Osteoblast (primary cell): ENCODE measurements at regions not wholly inside any gene's neighbourhood (a gene's known extent, or its start where the extent isn't known, plus 50 kb on each side); places are given as distances from the start of the nearest gene placed in this dataset.

Experiments used
- DNase-seq: peaks from one replicate; pipeline ENCODE4 v3.0.0; 2011; ENCODE audit warnings: low spot score, mixed read lengths; ENCODE audit not compliant: insufficient read length; ENCODE audit errors: missing footprints
- H2AFZ ChIP-seq: 2 replicates; pipeline ENCODE4 v1.6.0; 2011; ENCODE audit warnings: mild to moderate bottlenecking, low read length
- H3K27ac ChIP-seq: 2 replicates; pipeline ENCODE4 v1.5.1; 2011; ENCODE audit warnings: mild to moderate bottlenecking, low read depth, low read length, moderate library complexity
- H3K27me3 ChIP-seq: 2 replicates; pipeline ENCODE4 v1.6.0; 2012; ENCODE audit warnings: mild to moderate bottlenecking, control low read depth, inconsistent platforms, low read length, moderate library complexity; ENCODE audit not compliant: insufficient read depth
- H3K36me3 ChIP-seq: 2 replicates; pipeline ENCODE4 v1.5.1; 2011; ENCODE audit warnings: mild to moderate bottlenecking, low read length, control low read depth, moderate library complexity; ENCODE audit not compliant: insufficient read depth
- H3K4me1 ChIP-seq: 2 replicates; pipeline ENCODE4 v1.5.1; 2011; ENCODE audit warnings: mild to moderate bottlenecking, low read length, control low read depth, moderate library complexity; ENCODE audit not compliant: insufficient read depth
- H3K4me2 ChIP-seq: 2 replicates; pipeline ENCODE4 v1.6.0; 2011; ENCODE audit warnings: mild to moderate bottlenecking, low read length; ENCODE audit not compliant: insufficient read depth
- H3K4me3 ChIP-seq: fragments of 200-600 bp; sonication (generic); 3 replicates; pipeline ENCODE4 v1.5.1; 2012; ENCODE audit warnings: mild to moderate bottlenecking, low read length, inconsistent platforms; ENCODE audit not compliant: insufficient read depth
- H3K79me2 ChIP-seq: 2 replicates; pipeline ENCODE4 v1.6.0; 2012; ENCODE audit warnings: mild to moderate bottlenecking, low read length, control low read depth, inconsistent platforms; ENCODE audit not compliant: insufficient read depth
- H3K9me3 ChIP-seq: 2 replicates; pipeline ENCODE4 v1.5.1; 2011; ENCODE audit warnings: low read depth, low read length, control low read depth
- H4K20me1 ChIP-seq: 2 replicates; pipeline ENCODE4 v1.6.0; 2012; ENCODE audit warnings: mild to moderate bottlenecking, low read length, control low read depth; ENCODE audit not compliant: insufficient read depth
- CTCF ChIP-seq: IDR thresholded peaks from 2 replicates; pipeline ENCODE4 v1.5.1; 2011; ENCODE audit warnings: mild to moderate bottlenecking, low read depth, low read length, moderate library complexity; ENCODE audit errors: extremely low read depth

- H2AFZ ChIP-seq = no peak overlapping the region
- no peaks in the 10 kb centered on the region for H3K9me3 ChIP-seq
- no peak for TF ChIP-seq CTCF
- peaks cover 22% of the 10 kb centered on the region for H3K4me1 ChIP-seq
- no peak overlapping the region for H3K4me2 ChIP-seq
- no peak overlapping the region for H3K4me3 ChIP-seq
- H3K27ac ChIP-seq = no peak overlapping the region
- H3K27me3 ChIP-seq = no peaks in the 10 kb centered on the region
- H4K20me1 ChIP-seq = no peaks in the 10 kb centered on the region
- H3K36me3 ChIP-seq = no peaks in the 10 kb centered on the region
- no peaks in the 10 kb centered on the region for H3K79me2 ChIP-seq
- no peak for DNase-seq
Observed at GRCh38 chr7:33671531-33672262, 233.6 kb upstream of the BMPER start.

DNA sequence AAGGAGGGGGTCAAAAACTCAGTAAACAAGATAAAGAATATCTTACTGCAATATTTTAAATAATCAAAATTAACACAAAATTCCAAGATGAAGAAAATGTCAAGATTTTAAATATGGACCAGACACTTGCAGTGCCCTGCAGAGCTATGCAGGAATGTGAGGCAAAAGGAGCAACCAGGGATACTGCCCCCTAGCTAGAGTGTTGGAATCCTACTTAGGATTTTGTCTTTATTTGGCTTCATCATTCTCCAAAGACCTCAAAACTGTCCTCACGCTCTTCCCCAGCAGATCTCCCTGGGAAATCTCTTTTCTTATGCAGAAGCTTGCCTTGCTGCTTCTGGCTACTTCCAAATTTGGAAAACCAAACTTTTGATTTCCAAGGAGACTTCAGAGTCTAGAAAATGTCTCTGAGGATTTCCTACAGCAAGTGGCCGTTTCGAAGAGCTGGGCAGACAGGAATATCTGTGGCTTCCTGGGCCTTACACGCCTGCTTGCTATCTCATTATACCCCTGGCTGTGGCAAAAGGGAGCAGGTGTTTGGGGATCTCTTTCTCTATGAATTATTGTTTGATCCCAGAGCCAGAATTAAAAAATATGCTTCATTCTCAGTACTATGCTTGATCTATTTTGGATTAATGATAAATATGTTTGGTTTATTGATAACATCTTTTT, 232.2 kb upstream of the BMPER start:
- no peak overlapping the region for H3K4me2 ChIP-seq
- no peaks in the 10 kb centered on the region for H3K36me3 ChIP-seq
- no peak overlapping the region for H2AFZ ChIP-seq
- no peak for DNase-seq
- H4K20me1 ChIP-seq = no peaks in the 10 kb centered on the region
- H3K4me3 ChIP-seq = no peak overlapping the region
- H3K79me2 ChIP-seq = no peaks in the 10 kb centered on the region
- H3K4me1 ChIP-seq = peaks cover 16% of the 10 kb centered on the region
- H3K27ac ChIP-seq = no peak overlapping the region
- no peaks in the 10 kb centered on the region for H3K9me3 ChIP-seq
- TF ChIP-seq CTCF = peak; percentile 12
- no peaks in the 10 kb centered on the region for H3K27me3 ChIP-seq

GRCh38 chr7:33674804-33675411, 230.4 kb upstream of the BMPER start:
- DNase-seq = no peak
- Histone ChIP-seq H3K79me2 (no peaks in the 10 kb centered on the region), H3K27me3 (no peaks in the 10 kb centered on the region), H3K4me3 (no peak overlapping the region), H4K20me1 (no peaks in the 10 kb centered on the region), H3K9me3 (no peaks in the 10 kb centered on the region), H3K27ac (no peak overlapping the region), H3K4me2 (no peak overlapping the region), H3K36me3 (no peaks in the 10 kb centered on the region), H2AFZ (no peak overlapping the region), H3K4me1 (peaks cover 5% of the 10 kb centered on the region)
- TF ChIP-seq CTCF = no peak

DNA sequence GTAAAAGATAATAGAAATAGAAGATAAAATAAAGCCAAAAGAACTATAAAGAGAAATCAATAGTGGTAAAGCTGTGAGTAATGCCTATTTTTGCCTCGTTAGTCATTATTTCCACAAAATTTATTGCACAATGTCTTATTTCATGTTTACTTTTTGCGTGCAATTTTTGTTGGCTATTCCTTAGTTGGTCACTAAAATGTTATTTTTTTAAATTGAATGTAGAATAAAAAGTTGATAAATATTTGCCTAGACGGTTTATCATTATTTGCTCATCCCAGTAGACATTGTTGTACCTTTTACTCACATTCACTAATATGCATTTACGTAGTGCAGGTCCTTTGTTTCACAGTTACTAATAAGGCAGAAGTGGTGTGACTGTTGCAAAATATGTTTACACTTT, 227.8 kb upstream of the BMPER start:
- H4K20me1 ChIP-seq = no peaks in the 10 kb centered on the region
- H3K4me3 ChIP-seq = no peak overlapping the region
- DNase-seq = no peak
- H3K4me2 ChIP-seq = peak overlapping the region; percentile 12
- no peaks in the 10 kb centered on the region for H3K79me2 ChIP-seq
- peak overlapping the region; percentile 43 for H3K27ac ChIP-seq
- no peaks in the 10 kb centered on the region for H3K9me3 ChIP-seq
- H3K36me3 ChIP-seq = no peaks in the 10 kb centered on the region
- peaks cover 5% of the 10 kb centered on the region for H3K4me1 ChIP-seq
- no peaks in the 10 kb centered on the region for H3K27me3 ChIP-seq
- H2AFZ ChIP-seq = no peak overlapping the region
- TF ChIP-seq CTCF = no peak
